Smooth muscle cell of the brain vasculature (primary cell): ENCODE measurements at regions not wholly inside any gene's neighbourhood (a gene's known extent, or its start where the extent isn't known, plus 50 kb on each side); places are given as distances from the start of the nearest gene placed in this dataset.

Source experiments
- DNase-seq: peaks from one replicate; pipeline ENCODE4 v3.0.0-alpha.2; 2012; ENCODE audit warnings: low read depth, low spot score

DNA sequence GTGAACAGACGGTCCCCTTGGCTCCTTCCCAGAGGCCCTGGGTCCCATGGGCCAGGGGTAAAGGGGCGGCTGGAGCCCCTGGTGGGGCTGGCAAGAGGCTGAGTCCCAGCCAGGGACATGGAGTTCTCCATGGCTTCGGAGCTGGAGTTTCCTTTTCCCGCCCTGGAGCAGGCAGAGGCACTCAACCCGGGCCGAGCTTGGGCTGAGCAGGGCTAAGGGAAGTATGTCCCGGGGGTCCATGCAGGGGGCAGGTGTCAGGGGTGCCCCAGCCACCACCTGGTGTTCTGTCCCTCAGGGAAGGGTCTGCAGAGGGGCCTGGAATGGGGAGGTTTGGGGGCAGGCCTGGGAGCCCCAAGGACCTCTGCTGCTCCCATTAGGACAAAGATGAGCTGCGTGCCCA is 54.0 kb upstream of the TPM4 start:
- DNase-seq: no peak

DNA sequence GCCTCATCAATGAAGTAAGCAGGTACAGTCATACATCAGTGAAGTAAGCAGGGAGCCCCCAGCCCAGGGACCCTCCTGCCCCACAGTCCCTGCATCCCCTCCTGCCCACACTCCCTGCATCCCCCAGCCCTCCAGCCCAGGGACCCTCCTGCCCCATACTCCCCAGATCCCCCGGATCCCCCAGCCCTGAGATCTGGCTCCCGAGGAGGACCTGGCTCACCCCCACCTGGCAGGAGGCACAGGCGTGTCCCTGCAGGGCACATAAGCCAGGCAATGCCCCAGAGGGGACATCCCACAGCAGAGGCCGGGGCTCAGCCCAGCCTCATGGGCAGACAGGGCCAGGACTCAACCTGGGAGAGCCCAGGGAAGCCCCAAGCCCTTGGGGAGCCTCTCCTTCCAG is 53.6 kb upstream of the TPM4 start:
- DNase-seq: no peak

- DNase-seq: no peak
Observed at GRCh38 chr19:16023146-16023915, 53.0 kb upstream of the TPM4 start.

- DNase-seq: no peak
Observed at GRCh38 chr19:16024266-16025107, 51.8 kb upstream of the TPM4 start.

DNA sequence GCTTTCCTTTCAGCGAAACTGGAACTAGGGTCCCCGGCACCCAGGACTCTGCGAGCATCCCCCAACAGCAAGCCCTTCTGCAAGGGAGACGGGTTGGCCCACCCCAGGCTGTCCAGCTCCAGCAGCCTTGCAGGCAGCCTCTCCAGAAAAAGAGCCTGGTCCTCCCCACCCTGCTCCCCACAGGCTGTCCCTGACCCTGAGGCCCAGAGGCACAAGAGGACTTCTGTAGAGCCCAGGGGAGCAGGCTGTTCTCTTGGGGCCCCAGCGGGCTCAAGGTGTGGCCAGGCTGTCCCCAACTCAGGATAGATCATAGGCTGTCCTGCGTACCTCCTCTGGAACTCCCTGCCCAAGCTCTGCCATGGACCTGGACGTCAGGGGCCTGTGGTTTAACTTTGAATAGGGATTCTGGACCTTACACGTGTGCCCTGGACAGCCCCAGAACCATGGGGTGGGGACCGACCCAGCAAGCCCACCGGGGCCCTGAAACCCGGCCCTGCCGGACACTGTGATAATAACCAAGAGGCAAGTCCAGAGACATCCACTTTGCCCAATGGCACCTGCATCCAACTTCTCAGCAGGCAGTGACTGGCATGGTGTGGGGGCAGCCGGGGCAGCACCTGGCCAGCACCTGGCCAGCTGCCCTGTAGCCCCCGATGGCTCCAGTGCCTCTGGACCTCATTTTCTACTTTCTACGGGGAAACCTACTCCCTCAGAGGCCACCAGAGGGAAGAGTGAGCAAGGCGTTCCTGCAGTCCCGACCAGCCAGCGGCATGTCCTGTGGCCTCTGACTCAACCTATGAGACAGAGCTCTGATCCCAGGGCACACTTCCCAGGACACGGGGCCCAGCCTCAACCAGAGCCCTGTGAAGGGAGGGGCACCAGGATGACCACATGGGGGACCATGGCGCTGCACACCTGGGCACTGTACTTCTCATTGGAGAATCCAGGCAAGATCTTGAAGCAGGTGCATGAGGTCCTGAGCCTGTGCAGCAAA is 50.9 kb upstream of the TPM4 start:
- DNase-seq: no peak

- DNase-seq: no peak
Observed at GRCh38 chr19:16026131-16026530, 50.2 kb upstream of the TPM4 start.
